ENCODE measurements at regions not wholly inside any gene's neighbourhood (a gene's known extent, or its start where the extent isn't known, plus 50 kb on each side); places are given as distances from the start of the nearest gene placed in this dataset.

- no peaks in the 10 kb centered on the region for H3K36me3 ChIP-seq (ENCODE audit: insufficient read depth, low read length)
- no peak overlapping the region for H3K27ac ChIP-seq (ENCODE audit: low read depth, low read length)
- H2AFZ ChIP-seq (ENCODE audit: low read length, unreplicated experiment) = no peak overlapping the region
- no peaks in the 10 kb centered on the region for H3K79me2 ChIP-seq (ENCODE audit: control insufficient read depth, insufficient read depth, low read length, unreplicated experiment)
- no peak overlapping the region for H3K4me3 ChIP-seq (ENCODE audit: low read depth, low read length)
- H3K27me3 ChIP-seq (ENCODE audit: insufficient read depth, low read length) = no peaks in the 10 kb centered on the region
- peaks cover 10% of the 10 kb centered on the region for H3K4me1 ChIP-seq (ENCODE audit: control insufficient read depth, insufficient read depth, low read length, unreplicated experiment)
Measured at GRCh38 chr12:24478254-24478653, 470.6 kb downstream of the BCAT1 start.

GRCh38 chr12:24476310-24476709, 472.6 kb downstream of the BCAT1 start:
- Histone ChIP-seq H3K79me2 (ENCODE audit: control insufficient read depth, insufficient read depth, low read length, unreplicated experiment) (no peaks in the 10 kb centered on the region), H3K36me3 (ENCODE audit: insufficient read depth, low read length) (no peaks in the 10 kb centered on the region), H3K4me1 (ENCODE audit: control insufficient read depth, insufficient read depth, low read length, unreplicated experiment) (no peaks in the 10 kb centered on the region), H3K27me3 (ENCODE audit: insufficient read depth, low read length) (no peaks in the 10 kb centered on the region), H3K4me3 (ENCODE audit: low read depth, low read length) (no peak overlapping the region), H2AFZ (ENCODE audit: low read length, unreplicated experiment) (peak overlapping the region; percentile 24), H3K27ac (ENCODE audit: low read depth, low read length) (no peak overlapping the region)

- Histone ChIP-seq H3K4me3 (ENCODE audit: low read depth, low read length) (no peak overlapping the region), H3K27me3 (ENCODE audit: insufficient read depth, low read length) (no peaks in the 10 kb centered on the region), H2AFZ (ENCODE audit: low read length, unreplicated experiment) (no peak overlapping the region), H3K27ac (ENCODE audit: low read depth, low read length) (no peak overlapping the region), H3K36me3 (ENCODE audit: insufficient read depth, low read length) (no peaks in the 10 kb centered on the region), H3K4me1 (ENCODE audit: control insufficient read depth, insufficient read depth, low read length, unreplicated experiment) (no peaks in the 10 kb centered on the region), H3K79me2 (ENCODE audit: control insufficient read depth, insufficient read depth, low read length, unreplicated experiment) (no peaks in the 10 kb centered on the region)
Measured at GRCh38 chr12:24475337-24475736, 473.6 kb downstream of the BCAT1 start.

GRCh38 chr12:24473097-24473496, 475.8 kb downstream of the BCAT1 start:
- Histone ChIP-seq H3K27me3 (ENCODE audit: insufficient read depth, low read length) (no peaks in the 10 kb centered on the region), H3K4me3 (ENCODE audit: low read depth, low read length) (no peak overlapping the region), H3K4me1 (ENCODE audit: control insufficient read depth, insufficient read depth, low read length, unreplicated experiment) (no peaks in the 10 kb centered on the region), H3K27ac (ENCODE audit: low read depth, low read length) (no peak overlapping the region), H3K79me2 (ENCODE audit: control insufficient read depth, insufficient read depth, low read length, unreplicated experiment) (no peaks in the 10 kb centered on the region), H3K36me3 (ENCODE audit: insufficient read depth, low read length) (no peaks in the 10 kb centered on the region), H2AFZ (ENCODE audit: low read length, unreplicated experiment) (no peak overlapping the region)

- Histone ChIP-seq H3K27me3 (ENCODE audit: insufficient read depth, low read length) (no peaks in the 10 kb centered on the region), H3K4me3 (ENCODE audit: low read depth, low read length) (no peak overlapping the region), H3K27ac (ENCODE audit: low read depth, low read length) (no peak overlapping the region), H3K36me3 (ENCODE audit: insufficient read depth, low read length) (no peaks in the 10 kb centered on the region), H3K79me2 (ENCODE audit: control insufficient read depth, insufficient read depth, low read length, unreplicated experiment) (no peaks in the 10 kb centered on the region), H2AFZ (ENCODE audit: low read length, unreplicated experiment) (no peak overlapping the region), H3K4me1 (ENCODE audit: control insufficient read depth, insufficient read depth, low read length, unreplicated experiment) (no peaks in the 10 kb centered on the region)
Measured at GRCh38 chr12:24470050-24470449, 478.9 kb downstream of the BCAT1 start.

GRCh38 chr12:24469089-24469488, 479.8 kb downstream of the BCAT1 start:
- no peaks in the 10 kb centered on the region for H3K79me2 ChIP-seq (ENCODE audit: control insufficient read depth, insufficient read depth, low read length, unreplicated experiment)

GRCh38 chr12:24467226-24467625, 481.7 kb downstream of the BCAT1 start:
- Histone ChIP-seq H3K4me1 (ENCODE audit: control insufficient read depth, insufficient read depth, low read length, unreplicated experiment) (no peaks in the 10 kb centered on the region), H3K27ac (ENCODE audit: low read depth, low read length) (no peak overlapping the region), H3K36me3 (ENCODE audit: insufficient read depth, low read length) (no peaks in the 10 kb centered on the region), H2AFZ (ENCODE audit: low read length, unreplicated experiment) (no peak overlapping the region), H3K27me3 (ENCODE audit: insufficient read depth, low read length) (no peaks in the 10 kb centered on the region), H3K4me3 (ENCODE audit: low read depth, low read length) (no peak overlapping the region), H3K79me2 (ENCODE audit: control insufficient read depth, insufficient read depth, low read length, unreplicated experiment) (no peaks in the 10 kb centered on the region)

More at GRCh38 chr12:24469089-24469488, 479.8 kb downstream of the BCAT1 start:
- no peak overlapping the region for H2AFZ ChIP-seq (ENCODE audit: low read length, unreplicated experiment)
- no peaks in the 10 kb centered on the region for H3K36me3 ChIP-seq (ENCODE audit: insufficient read depth, low read length)
- no peak overlapping the region for H3K4me3 ChIP-seq (ENCODE audit: low read depth, low read length)
- H3K27ac ChIP-seq (ENCODE audit: low read depth, low read length) = no peak overlapping the region
- no peaks in the 10 kb centered on the region for H3K27me3 ChIP-seq (ENCODE audit: insufficient read depth, low read length)
- no peaks in the 10 kb centered on the region for H3K4me1 ChIP-seq (ENCODE audit: control insufficient read depth, insufficient read depth, low read length, unreplicated experiment)

GRCh38 chr12:24463375-24463774, 485.5 kb downstream of the BCAT1 start:
- no peaks in the 10 kb centered on the region for H3K4me1 ChIP-seq (ENCODE audit: control insufficient read depth, insufficient read depth, low read length, unreplicated experiment)
- no peaks in the 10 kb centered on the region for H3K27me3 ChIP-seq (ENCODE audit: insufficient read depth, low read length)
- no peak overlapping the region for H2AFZ ChIP-seq (ENCODE audit: low read length, unreplicated experiment)
- H3K36me3 ChIP-seq (ENCODE audit: insufficient read depth, low read length) = no peaks in the 10 kb centered on the region
- H3K27ac ChIP-seq (ENCODE audit: low read depth, low read length) = no peak overlapping the region
- H3K79me2 ChIP-seq (ENCODE audit: control insufficient read depth, insufficient read depth, low read length, unreplicated experiment) = no peaks in the 10 kb centered on the region
- H3K4me3 ChIP-seq (ENCODE audit: low read depth, low read length) = no peak overlapping the region

- no peak overlapping the region for H2AFZ ChIP-seq (ENCODE audit: low read length, unreplicated experiment)
- no peaks in the 10 kb centered on the region for H3K79me2 ChIP-seq (ENCODE audit: control insufficient read depth, insufficient read depth, low read length, unreplicated experiment)
- H3K27ac ChIP-seq (ENCODE audit: low read depth, low read length) = no peak overlapping the region
- H3K27me3 ChIP-seq (ENCODE audit: insufficient read depth, low read length) = no peaks in the 10 kb centered on the region
- H3K4me3 ChIP-seq (ENCODE audit: low read depth, low read length) = no peak overlapping the region
- no peaks in the 10 kb centered on the region for H3K4me1 ChIP-seq (ENCODE audit: control insufficient read depth, insufficient read depth, low read length, unreplicated experiment)
- H3K36me3 ChIP-seq (ENCODE audit: insufficient read depth, low read length) = no peaks in the 10 kb centered on the region
Measured at GRCh38 chr12:24462946-24463345, 486.0 kb downstream of the BCAT1 start.

GRCh38 chr12:24460506-24460905, 488.4 kb downstream of the BCAT1 start:
- Histone ChIP-seq H3K4me3 (ENCODE audit: low read depth, low read length) (no peak overlapping the region), H3K79me2 (ENCODE audit: control insufficient read depth, insufficient read depth, low read length, unreplicated experiment) (no peaks in the 10 kb centered on the region), H3K27me3 (ENCODE audit: insufficient read depth, low read length) (no peaks in the 10 kb centered on the region), H3K36me3 (ENCODE audit: insufficient read depth, low read length) (no peaks in the 10 kb centered on the region), H3K27ac (ENCODE audit: low read depth, low read length) (no peak overlapping the region), H2AFZ (ENCODE audit: low read length, unreplicated experiment) (no peak overlapping the region), H3K4me1 (ENCODE audit: control insufficient read depth, insufficient read depth, low read length, unreplicated experiment) (no peaks in the 10 kb centered on the region)

- Histone ChIP-seq H3K36me3 (ENCODE audit: insufficient read depth, low read length) (no peaks in the 10 kb centered on the region), H2AFZ (ENCODE audit: low read length, unreplicated experiment) (no peak overlapping the region), H3K27me3 (ENCODE audit: insufficient read depth, low read length) (no peaks in the 10 kb centered on the region), H3K79me2 (ENCODE audit: control insufficient read depth, insufficient read depth, low read length, unreplicated experiment) (no peaks in the 10 kb centered on the region), H3K4me3 (ENCODE audit: low read depth, low read length) (no peak overlapping the region), H3K4me1 (ENCODE audit: control insufficient read depth, insufficient read depth, low read length, unreplicated experiment) (no peaks in the 10 kb centered on the region), H3K27ac (ENCODE audit: low read depth, low read length) (no peak overlapping the region)
Measured at GRCh38 chr12:24460099-24460498, 488.8 kb downstream of the BCAT1 start.
